ENCODE measurements at regions not wholly inside any gene's neighbourhood (a gene's known extent, or its start where the extent isn't known, plus 50 kb on each side); places are given as distances from the start of the nearest gene placed in this dataset.
"Not testable (repeated sequence)": the region's sequence is repeated elsewhere in the genome, so short reads cannot be mapped to it uniquely, and the experiment has no call there.

DNA sequence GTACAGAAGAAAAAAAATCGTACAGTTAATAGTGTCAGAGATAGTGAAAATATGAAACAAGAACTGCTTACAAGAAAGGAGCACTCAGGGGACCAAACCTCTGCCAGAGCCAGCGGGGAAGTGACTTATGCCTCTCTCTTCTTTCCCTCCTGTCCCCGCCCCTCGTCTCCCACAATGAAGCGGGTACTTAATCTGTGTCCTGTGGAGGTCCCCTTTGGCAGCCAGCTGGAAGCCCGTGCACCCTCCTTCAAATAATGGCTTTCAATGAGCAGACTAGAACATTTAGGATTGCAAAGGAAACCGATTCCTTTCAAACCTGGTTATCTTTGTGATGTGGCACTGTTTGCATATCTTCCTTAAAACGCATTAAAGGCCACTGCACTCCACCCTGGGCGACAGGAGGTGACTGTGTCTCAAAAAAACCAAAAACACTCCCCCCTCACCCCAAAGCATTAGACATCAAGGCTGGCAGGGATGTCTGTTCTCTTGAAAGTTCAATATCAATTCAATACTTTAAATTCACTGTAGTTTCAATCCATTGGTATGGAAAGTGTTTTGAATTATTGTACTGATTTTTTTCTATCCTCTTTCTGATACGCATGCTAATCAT is 51.7 kb downstream of the PPIAL4C start:
- TF ChIP-seq EZH2 (IDR thresholded peaks at IDR 0.05); POLR2AphosphoS5 (IDR thresholded peaks at IDR 0.05; ENCODE audit: borderline replicate concordance, low read depth, low read length): not testable (repeated sequence)
